ENCODE measurements at regions not wholly inside any gene's neighbourhood (a gene's known extent, or its start where the extent isn't known, plus 50 kb on each side); places are given as distances from the start of the nearest gene placed in this dataset.
"Not testable (repeated sequence)": the region's sequence is repeated elsewhere in the genome, so short reads cannot be mapped to it uniquely, and the experiment has no call there.

- no peaks in the 10 kb centered on the region for H3K9me3 Mint-ChIP-seq
- no peak for TF ChIP-seq CTCF (IDR thresholded peaks at IDR 0.05)
These were observed 137.0 kb downstream of the MRPS30 start for GRCh38 chr5:44945743-44946142.

GRCh38 chr5:44949687-44950086, 140.9 kb downstream of the MRPS30 start:
- no peak overlapping the region for H3K27ac Mint-ChIP-seq
- no peaks in the 10 kb centered on the region for H3K36me3 Mint-ChIP-seq (ENCODE audit: low read depth)
- no peaks in the 10 kb centered on the region for H3K27me3 Mint-ChIP-seq (ENCODE audit: low read depth, poor library complexity)
- no peak for TF ChIP-seq CTCF (IDR thresholded peaks at IDR 0.05)
- H3K4me3 Mint-ChIP-seq, result no peak overlapping the region
- no peaks in the 10 kb centered on the region for H3K9me3 Mint-ChIP-seq
- no peak for DNase-seq
- no peaks in the 10 kb centered on the region for H3K4me1 Mint-ChIP-seq

More at GRCh38 chr5:44945743-44946142, 137.0 kb downstream of the MRPS30 start:
- Mint-ChIP-seq H3K27me3 (ENCODE audit: low read depth, poor library complexity) (no peaks in the 10 kb centered on the region), H3K4me3 (no peak overlapping the region), H3K27ac (no peak overlapping the region), H3K4me1 (peaks cover 12% of the 10 kb centered on the region), H3K36me3 (ENCODE audit: low read depth) (no peaks in the 10 kb centered on the region)
- DNase-seq, result no peak

DNA sequence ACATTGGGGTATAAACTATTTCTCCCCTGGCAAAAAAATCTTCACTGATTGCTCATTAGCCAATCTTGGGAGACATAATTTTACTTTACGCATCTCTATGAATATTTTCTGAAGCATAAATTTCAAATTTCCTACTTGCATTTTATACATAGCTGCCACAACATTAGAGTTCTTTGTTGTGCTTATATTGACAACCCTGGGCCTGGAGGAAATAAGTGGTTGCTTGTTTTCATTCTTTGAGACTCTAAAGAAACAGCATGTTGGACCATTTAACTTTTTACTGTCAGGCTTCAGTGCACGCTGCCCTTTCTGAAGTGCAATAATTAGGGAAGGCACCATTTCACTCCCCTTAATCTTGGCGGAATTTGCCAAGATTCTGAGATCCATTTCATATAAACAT, 142.6 kb downstream of the MRPS30 start:
- H3K36me3 Mint-ChIP-seq (ENCODE audit: low read depth), result no peaks in the 10 kb centered on the region
- no peak for TF ChIP-seq CTCF (IDR thresholded peaks at IDR 0.05)
- H3K4me1 Mint-ChIP-seq, result no peaks in the 10 kb centered on the region
- H3K9me3 Mint-ChIP-seq, result no peaks in the 10 kb centered on the region
- no peak overlapping the region for H3K27ac Mint-ChIP-seq
- peaks cover 3% of the 10 kb centered on the region for H3K27me3 Mint-ChIP-seq (ENCODE audit: low read depth, poor library complexity)
- H3K4me3 Mint-ChIP-seq, result no peak overlapping the region
- no peak for DNase-seq

- peak; percentile 15 for DNase-seq
- no peaks in the 10 kb centered on the region for H3K36me3 Mint-ChIP-seq (ENCODE audit: low read depth)
- peak; percentile 77 for TF ChIP-seq CTCF (IDR thresholded peaks at IDR 0.05)
- H3K4me3 Mint-ChIP-seq, result no peak overlapping the region
- no peak overlapping the region for H3K27ac Mint-ChIP-seq
- peaks cover 3% of the 10 kb centered on the region for H3K27me3 Mint-ChIP-seq (ENCODE audit: low read depth, poor library complexity)
- no peaks in the 10 kb centered on the region for H3K4me1 Mint-ChIP-seq
- no peaks in the 10 kb centered on the region for H3K9me3 Mint-ChIP-seq
These were observed 143.6 kb downstream of the MRPS30 start for GRCh38 chr5:44952376-44952775.

DNA sequence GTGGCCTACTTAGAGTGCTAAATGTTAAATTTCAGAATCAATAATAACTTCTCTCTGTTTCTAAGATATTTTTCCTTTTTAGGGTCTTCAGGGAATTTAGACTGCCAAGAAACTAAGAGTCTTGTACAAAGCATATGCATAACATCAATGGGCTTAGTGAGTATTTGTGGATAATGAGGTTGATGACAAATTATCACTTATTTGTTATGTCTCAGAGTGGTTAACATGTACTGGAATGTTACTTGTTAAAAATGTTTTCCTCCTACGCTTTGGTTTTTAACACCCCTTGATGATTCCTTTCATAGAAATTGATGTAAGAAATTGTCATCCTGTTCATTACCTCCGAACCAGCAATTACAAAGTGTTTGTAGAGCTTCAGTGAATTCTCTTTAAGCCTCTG, 144.3 kb downstream of the MRPS30 start:
- TF ChIP-seq CTCF (IDR thresholded peaks at IDR 0.05), result no peak
- Mint-ChIP-seq H3K27me3 (ENCODE audit: low read depth, poor library complexity) (peaks cover 3% of the 10 kb centered on the region), H3K4me1 (no peaks in the 10 kb centered on the region), H3K4me3 (no peak overlapping the region), H3K27ac (no peak overlapping the region), H3K36me3 (ENCODE audit: low read depth) (no peaks in the 10 kb centered on the region), H3K9me3 (no peaks in the 10 kb centered on the region)
- no peak for DNase-seq

GRCh38 chr5:44958943-44959454, 150.3 kb downstream of the MRPS30 start:
- not testable (repeated sequence) for H3K4me1 Mint-ChIP-seq

More at GRCh38 chr5:44958943-44959454, 150.3 kb downstream of the MRPS30 start:
- not testable (repeated sequence) for H3K9me3 Mint-ChIP-seq; H3K27ac Mint-ChIP-seq; H3K4me3 Mint-ChIP-seq; H3K27me3 Mint-ChIP-seq (ENCODE audit: low read depth, poor library complexity); DNase-seq; H3K36me3 Mint-ChIP-seq (ENCODE audit: low read depth)
